CD4-positive, alpha-beta T cell treated with Interleukin-2 at 100 ng/mL for 4 hours (primary cell): ENCODE measurements at regions not wholly inside any gene's neighbourhood (a gene's known extent, or its start where the extent isn't known, plus 50 kb on each side); places are given as distances from the start of the nearest gene placed in this dataset.

Source experiments
- DNase-seq: peaks from one replicate; pipeline ENCODE4 v3.0.0-alpha.2; 2020; ENCODE audit warnings: low spot score

GRCh38 chr15:62986948-62987347 is 55.6 kb upstream of the TPM1 start:
- no peak for DNase-seq

DNA sequence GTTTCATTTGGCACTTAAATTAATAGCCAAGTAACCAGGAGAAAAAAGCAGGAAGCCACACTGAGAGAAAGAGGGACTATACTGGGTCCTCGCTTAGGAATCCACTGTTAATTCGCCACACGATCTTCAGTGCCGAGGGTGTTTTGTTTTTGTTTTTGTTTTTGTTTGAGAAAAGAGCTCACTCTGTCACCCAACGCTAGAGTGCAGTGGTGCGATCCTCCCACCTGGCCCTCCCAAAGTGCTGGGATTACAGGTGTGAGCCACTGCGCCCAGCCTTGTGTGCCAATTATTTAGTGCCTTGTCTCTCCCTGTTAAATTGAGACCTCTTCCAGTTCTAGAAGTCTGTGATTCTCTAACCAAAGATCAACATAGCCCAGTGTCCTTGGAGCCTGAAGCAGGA is 53.8 kb upstream of the TPM1 start:
- DNase-seq: no peak

DNA sequence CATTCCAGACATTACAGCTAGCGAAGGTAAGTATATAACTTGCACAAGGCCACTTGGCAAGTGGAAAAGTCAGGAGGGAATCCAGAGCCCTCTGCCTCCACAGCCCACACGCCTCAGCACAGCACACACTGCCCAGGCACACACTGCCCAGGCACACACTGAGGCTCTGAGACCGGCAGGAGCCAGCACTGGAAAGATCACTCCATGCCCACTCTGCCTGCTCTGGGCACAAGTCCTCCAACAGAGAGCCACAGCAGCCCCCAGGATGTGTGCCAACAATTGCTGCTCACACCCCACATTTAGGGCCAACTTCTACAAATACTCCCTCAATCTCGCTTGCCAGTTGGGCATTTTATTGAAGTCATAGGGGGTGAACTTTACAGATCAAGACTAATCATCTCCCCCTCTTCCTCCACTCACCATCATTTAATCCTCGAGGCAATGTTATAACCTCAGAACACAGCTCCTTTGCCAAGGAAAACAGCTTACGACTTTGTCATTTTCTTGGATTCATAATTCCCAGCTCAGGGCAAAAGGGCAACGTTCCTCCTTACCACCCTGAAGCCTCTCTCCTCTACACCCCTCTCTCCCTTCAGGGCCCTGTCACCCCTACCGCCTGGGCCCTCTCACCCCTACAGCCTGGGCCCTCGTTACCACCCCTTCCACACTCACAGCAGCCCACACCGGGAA is 53.0 kb upstream of the TPM1 start:
- DNase-seq: no peak

- DNase-seq: no peak
These were observed 50.8 kb upstream of the TPM1 start for GRCh38 chr15:62991698-62992097.

DNA sequence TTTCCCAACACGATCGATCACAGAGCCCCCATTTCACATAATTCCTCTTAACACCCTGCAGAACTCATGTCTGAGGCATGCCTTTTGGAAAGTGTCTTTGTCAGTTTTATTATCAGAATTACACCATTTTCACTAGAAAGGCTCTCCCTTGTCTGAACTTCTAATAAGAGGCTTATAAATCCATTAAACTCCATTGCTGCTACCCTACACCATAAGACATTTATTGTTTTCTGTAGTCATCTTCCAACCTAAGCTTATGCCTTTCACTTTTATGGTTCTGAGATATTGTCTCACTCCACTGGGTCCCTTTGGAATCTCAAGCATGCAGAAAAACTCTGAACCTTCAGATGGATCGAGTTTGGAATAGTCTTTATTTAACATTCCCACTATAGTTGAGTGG is 50.2 kb upstream of the TPM1 start:
- no peak for DNase-seq
